HPDE6-E6E7 (cell line): ENCODE measurements at regions not wholly inside any gene's neighbourhood (a gene's known extent, or its start where the extent isn't known, plus 50 kb on each side); places are given as distances from the start of the nearest gene placed in this dataset.
"Not testable (repeated sequence)": the region's sequence is repeated elsewhere in the genome, so short reads cannot be mapped to it uniquely, and the experiment has no call there.

Experiments used
- DNase-seq: peaks from one replicate; pipeline ENCODE4 v3.0.0; 2011; ENCODE audit warnings: missing footprints; ENCODE audit errors: extremely low spot score

DNA sequence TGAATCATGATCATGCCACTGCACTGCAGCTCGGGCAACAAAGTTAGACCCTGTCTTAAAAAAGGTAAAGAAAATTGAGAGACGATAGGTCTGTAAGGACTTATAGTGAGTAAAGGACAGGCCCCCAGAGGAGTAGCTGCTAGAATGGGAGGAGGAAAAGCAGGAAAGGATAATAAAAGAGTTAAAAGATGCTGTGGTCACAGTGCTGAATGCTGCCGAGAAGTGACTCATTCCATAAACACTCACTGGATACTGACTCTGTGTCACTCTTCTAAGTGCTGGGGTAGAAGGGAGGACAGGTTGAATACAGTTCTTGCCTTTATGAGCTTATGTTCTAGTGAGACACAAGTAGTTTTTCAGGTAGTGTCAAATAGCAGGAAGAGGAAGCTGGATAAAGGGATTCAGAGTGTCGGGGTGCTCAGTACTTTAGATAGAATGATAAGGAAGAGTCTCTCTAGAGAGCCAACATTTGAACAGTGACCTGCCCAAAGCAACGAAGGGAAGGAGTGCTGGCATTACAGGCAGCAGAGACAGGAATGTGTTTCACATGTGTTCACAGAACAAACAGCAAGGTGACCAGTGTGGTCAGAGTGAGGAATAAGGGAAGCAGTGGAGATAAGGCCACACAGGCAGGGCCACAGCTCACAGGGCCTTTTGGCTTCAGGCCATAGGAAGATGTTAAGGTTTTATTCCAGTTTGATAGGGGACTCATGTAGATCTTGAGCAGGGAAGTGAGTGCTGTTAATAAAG is 1240.5 kb downstream of the UQCRFS1 start:
- no peak for DNase-seq

DNA sequence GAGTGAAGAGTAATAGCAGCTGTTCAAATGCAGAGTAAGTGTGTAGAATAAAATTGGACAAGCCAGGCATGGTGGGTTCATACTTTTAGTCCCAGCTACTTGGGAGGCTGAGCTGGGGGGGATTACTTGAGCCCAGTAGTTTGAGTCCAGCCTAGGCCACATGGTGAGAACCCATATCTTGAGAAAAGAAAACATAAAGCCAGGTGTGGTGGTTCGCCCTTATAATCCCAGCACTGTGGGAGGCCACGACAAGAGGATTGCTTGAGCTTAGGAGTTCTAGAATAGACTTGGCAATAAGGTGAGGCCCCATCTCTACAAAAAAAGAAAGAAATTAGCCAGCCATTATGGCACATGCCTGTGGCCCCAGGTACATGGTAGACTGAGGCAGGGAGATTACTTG is 1241.1 kb downstream of the UQCRFS1 start:
- no peak for DNase-seq

DNA sequence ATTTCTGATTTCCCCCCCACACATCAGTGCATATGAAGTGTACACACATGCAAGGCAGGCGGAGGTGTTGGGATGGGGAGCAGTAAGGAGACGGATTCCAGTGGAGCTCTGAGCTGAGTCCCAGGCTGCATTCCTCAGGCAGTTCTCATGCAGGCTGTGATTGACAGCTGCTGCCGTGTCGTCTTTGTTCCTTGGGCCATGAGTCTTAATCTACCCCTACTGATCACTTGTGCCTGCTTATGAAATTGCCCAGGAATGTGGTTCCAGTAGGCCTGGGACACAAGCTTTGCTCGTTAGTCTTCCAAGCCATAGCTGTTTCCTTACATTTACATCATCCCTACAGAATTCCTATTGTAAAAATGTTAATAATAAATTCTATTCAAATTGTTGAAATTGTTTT is 1241.9 kb downstream of the UQCRFS1 start:
- no peak for DNase-seq

DNA sequence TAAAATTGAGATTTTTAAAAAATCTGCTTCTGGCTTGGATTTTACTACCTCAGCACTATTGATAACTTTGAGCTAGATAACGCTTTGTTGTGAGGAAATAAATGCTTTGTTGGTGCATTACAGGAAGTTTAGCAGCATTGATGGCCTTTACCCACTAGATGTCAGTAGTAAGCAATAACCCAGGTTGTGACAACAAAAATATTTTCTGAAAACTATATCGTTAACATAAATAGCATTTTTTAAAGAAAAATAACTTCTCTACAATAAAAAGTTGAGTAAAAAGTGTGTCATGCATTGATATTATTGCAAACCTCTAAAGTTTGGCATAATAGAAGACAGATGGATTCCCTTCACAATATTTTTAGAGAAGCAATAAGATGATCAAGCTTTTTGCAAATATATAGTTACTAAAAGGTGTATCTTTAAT is 1246.5 kb downstream of the UQCRFS1 start:
- DNase-seq = no peak

DNA sequence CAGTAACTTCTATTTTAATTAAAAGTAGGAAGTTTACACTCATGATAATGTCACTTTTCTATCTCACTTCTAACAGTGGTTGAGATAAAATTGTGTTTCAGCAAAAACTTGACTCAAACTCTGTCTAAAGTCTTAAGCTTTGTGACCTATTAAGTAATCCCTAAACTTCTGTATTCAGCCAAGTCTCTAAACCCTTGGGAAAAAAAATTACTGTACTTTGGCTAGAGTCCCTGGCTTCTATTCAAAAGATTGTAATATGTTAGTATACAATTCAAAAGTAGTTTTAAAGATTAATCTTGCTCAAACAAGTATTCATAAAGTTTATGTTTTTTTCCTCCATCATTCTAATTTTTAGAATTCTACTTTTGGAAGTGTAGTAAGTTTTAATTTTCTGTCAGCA is 1248.8 kb downstream of the UQCRFS1 start:
- no peak for DNase-seq

DNA sequence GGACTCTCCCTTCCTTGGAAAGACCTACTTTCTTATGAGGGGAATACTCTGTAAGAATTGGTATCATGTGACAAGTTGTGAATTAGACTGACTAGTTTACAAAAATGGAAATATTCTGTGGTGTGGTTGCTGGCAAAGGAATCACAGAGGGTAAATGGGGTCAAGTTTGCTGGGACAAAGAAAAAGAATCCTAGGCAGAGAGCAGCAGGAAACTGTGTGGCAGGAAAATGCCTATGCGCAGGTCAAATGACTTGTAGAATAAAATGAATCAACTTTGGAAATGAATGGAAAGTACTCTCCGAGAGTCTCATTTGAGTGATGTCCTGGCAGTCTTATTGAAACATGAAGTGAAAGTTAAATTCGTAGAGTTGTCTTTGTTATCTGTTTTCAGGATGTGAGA is 1250.7 kb downstream of the UQCRFS1 start:
- DNase-seq = no peak

DNA sequence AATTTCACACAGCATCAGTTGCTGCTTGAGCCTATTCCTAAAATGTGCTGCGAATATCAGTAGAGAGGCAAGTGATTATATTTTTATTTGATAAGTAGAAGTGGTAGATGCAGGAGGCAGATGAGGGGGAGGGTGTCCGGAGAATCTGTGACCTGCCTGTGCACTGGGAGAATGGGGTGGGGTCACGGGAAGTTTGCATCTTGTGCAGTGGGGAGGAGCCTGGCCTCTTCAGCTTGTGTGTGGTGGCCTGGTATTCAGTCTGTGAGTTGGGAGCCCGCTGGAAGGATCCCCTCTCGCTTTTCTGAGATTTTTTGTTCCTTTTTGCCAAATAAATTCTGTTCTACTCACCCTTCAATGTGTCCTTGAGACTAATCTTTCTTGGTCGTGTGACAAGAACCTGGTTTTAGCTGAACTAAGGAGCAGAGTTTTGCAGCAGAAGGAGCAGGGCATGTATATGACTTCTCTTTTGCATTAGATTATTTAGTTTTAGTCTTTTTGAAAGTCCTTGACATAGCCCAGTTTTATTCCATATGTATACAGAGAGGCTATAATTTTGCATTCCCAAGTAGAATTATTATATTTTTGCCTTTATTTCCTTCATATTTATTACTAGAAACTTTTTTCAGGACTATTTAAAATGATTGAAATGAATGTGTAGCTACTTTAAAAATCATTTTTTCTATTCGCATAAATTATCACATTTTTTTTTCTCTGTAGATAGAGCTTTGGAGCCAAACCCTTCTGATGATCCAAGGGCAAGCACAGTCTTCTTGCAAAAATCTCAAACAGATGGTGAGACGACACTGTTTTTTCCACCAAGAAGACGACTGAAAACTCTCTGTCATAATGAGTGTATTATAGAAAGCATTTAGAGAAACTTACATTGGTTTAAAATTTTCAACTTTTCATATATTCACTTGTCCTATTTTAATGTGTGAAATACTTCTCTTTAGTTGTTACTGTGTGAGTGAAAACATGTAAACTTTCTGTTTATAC is 1257.2 kb downstream of the UQCRFS1 start:
- no peak for DNase-seq

DNA sequence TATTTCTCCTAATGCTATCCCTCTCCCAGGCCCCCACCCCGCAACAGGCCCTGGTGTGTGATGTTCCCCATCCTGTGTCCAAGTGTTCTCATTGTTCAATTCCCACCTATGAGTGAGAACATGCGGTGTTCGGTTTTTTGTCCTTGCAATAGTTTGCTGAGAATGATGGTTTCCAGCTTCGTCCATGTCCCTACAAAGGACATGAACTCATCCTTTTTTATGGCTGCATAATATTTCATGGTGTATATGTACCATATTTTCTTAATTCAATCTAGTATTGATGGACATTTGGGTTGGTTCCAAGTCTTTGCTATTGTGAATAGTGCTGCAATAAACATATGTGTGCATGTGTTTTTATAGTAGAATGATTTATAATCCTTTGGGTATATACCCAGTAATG is 1270.3 kb downstream of the UQCRFS1 start:
- DNase-seq = not testable (repeated sequence)

DNA sequence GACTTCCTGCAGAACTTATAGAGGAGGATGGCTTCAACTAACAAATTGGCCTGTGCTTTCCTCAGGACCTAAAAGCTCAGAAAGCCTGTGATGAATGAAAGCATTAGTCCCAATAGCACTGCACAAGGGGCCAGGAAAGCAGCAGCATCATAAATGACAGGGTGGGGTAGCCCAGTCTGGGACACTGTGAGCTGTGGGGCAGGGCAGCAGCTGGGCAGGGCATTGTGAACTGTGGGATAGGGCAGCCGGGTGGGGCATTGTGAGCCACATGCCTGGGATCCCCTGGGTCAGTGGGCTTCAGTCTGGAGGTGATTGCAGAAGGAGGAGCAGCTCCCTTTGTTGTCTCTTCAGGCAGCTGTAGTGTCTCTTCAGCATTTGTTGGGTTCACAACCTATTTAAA is 1276.8 kb downstream of the UQCRFS1 start:
- DNase-seq = no peak

DNA sequence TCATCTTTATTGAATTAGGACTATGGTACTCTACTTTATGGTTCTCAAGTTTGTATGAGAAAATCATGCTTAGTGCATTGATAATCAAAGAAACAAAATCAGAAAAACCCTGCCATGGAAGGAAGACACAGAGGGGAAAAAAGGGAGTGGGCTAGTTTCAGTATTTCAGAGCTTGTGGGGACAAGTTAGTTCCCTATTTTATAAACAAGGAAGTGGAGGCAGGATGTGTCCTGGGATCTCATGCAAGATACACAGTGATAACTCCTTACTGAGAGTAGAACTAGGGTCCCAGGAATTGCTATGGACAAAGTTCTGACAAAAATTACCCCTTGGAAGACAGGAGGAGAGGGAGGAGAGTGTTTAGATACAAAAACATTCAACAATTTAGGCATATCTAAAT is 1277.3 kb downstream of the UQCRFS1 start:
- no peak for DNase-seq

DNA sequence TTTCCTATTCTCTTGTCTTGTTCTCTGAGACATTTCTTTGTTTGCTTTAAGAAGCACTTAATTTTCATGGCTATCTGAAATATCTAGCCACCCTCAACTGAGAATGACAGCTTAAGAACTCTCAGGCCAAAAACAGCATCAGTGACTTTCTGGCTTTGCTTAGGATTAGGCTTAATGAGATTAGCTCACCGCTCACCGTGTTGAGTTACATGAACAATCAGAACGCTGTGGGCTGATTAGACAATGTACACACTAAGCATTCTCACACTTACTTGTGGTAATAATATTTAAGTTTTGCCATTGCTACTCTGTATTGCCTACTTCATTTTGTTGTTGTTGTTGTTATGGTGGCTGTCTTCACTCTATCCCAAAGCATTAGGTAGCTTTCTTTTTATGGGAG is 1283.6 kb downstream of the UQCRFS1 start:
- DNase-seq = no peak

DNA sequence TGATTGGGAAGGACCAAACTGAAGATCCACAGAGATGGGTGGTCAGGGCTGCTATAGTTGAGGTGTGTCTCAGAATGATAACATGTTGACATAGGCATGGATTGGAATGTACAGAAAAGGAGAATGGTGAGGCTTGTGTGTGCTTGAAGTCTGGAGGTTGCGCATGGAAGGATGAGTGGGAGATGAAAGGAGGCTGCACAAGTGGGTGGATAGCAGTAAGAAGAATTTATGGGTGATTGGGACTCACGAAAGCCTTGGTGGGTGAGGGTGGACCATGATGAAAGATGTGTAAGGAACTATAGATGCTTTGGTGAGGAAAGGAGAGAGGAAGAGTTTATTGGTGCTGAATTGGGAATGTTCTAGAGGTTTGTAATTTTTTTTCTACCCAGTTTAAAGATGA is 1287.7 kb downstream of the UQCRFS1 start:
- no peak for DNase-seq

DNA sequence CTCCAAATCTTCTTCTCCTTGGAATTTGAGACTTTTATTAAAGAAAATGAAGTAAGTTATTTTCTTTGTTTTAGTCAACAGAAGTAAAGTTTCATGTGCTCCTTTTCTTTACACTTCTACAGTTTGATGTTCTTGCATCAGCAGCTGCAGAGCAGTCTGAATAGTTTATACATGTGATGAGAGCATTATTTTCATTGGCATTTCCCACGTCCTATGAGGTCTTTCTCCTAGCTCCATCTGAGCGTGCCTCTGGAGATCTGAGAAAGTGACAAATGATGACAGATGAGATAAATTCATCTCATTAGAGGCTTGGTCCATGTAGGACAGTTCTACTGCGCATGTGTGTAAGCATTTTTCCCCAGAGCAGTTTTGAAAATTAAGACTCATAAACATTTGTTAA is 1290.0 kb downstream of the UQCRFS1 start:
- DNase-seq = no peak

DNA sequence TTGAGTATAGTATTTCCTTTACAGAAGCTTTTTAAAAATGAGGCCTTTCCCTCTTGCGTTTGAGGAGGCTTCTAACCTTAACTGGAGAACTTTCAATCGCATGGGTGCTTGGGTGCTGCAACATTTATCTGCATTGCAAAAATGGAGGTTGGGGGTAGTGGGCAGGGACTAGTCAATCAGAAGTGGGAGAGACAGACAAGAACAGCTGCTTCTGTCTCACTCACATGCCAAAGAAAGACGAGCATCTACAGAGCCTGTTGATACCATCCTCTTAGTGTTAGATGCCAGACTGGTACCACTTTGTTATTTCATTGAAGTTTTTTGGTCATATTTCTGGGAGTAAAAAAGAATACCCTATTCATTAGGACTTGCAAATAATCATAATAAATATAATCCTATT is 1292.2 kb downstream of the UQCRFS1 start:
- no peak for DNase-seq

DNA sequence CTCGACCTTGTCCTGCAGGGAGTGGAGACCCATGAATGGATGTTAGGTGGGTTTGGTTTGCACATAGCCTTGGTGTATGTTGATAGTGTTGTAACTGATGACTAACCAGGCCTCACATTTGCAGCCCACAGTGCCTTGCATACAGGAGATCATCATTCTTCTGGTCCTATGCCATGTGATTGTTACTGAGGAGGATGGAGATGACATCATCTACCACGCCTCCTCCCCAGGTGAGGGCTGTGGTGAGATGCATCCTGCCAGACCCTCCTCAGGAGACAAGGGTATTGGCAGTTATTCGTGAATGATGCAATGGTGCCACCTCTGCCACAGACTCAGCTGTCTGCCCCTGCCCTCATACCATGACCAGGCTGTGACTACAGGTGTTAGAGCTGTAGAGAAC is 1294.1 kb downstream of the UQCRFS1 start:
- no peak for DNase-seq

DNA sequence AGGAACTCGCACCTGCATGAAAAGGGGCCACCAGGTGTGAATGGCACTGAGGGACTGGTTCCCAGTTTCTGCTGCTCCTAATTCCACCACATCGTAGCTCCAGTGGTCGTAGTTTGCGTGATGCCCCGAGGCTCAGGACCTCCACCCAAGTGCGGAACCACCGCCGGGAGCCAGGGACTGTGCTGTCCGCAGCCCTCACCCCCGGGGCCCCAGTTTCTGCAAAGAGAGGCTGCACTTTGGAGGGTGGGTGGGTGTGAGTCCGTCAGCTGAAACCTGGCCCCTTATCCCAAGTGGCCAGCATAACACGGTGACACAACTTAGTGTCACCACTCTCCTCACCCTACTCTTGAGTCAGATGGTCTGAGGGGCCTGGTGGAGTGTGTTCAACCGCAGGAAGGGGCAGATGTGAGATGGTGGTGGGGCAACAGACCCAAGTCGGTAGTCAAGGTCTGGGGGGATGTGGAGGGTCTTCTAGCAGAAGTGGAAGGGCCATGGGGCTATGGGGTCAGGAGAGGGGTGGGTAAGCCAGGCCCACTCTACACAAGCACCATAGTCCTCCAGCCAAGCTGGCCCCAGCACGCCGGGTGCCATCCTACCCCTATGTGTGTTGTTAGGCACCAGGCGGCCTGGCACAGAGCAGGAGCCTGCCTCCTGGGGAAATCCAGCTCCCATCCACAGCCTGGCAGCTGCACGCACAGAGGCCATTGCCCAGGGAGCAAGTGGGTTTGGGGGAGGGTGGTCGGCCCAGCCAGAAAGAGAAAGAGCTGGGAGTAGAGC is 1301.6 kb downstream of the UQCRFS1 start:
- DNase-seq = no peak

DNA sequence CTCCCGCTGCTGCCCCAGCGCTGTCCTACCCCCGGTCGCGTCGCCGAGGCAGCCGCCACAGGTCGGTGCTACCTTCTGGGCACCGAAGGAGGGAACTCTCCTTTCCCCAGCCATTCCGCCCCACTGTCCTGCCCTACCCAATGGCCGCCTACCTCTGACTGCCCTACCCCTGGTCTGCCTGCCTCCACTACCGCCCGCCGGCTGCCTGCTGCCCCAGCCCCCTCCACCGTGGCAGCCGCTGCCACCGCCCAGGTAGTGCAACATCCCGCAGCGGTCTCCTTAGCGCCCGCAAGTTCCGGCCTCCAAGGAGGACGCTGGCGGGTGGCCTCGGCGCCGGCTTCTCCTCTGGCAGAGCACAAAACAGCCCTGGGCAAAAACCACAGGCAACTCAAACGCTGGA is 1303.1 kb downstream of the UQCRFS1 start:
- no peak for DNase-seq

DNA sequence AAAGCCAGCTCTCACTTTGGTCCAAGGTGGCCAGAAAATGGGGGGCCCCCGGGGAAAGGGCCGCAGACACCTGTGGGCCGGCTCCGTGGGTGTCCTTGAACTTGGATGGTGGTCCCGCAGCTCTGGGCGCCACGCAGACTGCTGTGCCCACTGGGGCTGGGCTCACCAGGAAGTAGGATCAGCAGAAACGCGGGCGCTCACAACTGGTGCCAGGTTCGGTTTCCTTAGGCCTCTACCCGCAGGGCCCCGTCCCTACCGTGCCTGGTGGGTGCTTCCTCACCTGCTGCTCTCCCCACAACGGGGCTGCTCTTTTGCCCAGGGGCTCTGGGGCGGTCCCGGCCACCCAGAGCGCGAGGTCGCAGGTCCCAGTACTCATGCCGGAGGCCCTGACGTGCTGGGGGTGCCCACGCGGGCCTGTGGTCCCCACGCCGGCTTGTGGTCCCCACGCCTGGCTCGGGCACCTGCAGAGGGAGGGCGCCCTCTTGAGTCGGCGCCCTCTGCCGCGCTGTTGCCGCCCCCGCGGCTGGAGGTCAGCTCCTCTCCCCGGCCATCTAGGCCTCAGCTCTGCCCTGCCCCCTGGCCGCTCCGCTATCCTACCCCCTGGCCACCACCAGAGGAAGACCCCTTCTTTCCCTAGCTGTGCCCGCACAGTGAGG is 1303.6 kb downstream of the UQCRFS1 start:
- DNase-seq = no peak

DNA sequence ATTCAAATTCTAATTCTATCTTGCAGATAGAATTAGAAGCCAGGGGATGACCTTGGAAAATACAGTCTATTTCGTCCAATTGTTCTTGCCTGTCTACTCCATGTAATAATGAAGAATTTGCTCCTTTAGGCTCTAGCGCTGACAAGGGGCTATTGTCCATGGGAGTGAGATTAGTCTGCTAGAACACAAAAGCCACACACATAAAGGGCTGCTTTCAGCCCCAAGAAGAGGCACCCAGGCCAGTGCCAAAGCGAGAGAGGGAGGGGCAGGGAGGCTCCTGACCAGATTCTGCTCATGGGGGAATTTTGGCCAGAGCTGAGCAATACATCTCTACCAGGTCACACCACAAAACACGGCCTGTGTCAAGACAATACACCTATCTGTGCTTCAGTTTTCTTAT is 1306.9 kb downstream of the UQCRFS1 start:
- DNase-seq = no peak

DNA sequence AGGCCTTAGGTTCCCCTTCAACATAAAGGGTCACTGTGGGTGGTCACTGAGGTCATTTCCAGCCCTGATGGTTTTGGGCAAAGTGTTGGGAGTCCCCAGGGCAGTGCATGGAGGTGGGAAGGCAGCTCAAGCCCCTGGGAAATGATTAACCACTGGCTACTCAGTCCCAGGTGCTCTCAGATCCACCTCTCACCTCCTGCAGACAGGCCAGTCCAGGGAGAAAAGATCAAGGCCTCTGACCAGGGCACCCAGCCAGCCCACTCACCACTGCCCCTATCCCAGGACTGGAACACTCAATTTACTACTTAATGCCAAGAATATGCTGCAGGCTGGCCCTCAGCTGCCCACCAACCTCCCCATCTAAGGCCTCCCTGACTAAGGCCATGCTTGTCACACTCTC is 1307.9 kb downstream of the UQCRFS1 start:
- DNase-seq = no peak

DNA sequence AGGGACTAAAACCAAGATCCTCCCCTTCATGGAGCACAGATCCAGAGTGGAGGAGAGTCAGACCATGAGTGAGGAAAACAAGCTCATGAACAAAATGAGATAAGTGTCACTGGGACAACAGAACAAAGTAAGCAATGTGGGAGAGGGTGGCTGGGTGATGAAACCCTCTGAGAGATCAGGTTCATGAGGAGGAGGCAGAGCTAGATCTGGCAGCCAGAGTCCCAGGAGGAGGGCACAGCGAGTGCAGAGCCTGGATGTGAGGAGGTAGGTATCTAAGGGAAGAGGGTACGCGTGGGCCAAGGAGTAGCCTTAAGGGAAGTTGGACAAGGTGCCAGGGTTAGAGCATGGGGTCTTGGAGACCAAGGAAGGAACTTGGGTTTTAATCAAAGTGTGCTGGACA is 1311.9 kb downstream of the UQCRFS1 start:
- DNase-seq = no peak

DNA sequence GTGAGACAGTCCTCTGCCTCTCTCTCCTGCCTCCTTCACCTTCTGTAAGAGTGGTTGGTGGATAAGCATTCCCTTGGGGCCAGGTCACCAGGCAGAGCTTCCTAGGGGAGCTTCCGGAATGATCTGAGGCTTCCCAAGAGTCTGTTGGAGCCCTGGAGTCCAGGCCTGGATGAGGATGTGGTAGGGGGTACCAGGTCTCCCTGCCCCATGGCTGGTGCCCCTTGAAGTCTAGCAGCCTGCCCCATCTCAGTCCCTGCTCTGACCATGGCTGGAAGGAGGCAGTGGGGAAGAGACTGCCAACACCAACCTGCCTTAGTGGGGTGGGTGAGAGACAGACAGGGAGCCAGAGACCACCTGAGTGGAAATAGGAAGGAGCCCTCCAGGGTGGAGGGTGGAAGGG is 1316.9 kb downstream of the UQCRFS1 start:
- no peak for DNase-seq
